ENCODE measurements at regions not wholly inside any gene's neighbourhood (a gene's known extent, or its start where the extent isn't known, plus 50 kb on each side); places are given as distances from the start of the nearest gene placed in this dataset.
A peak's percentile ranks its signal among the peaks of the same experiment; 100 is the strongest.

- H3K9me3 ChIP-seq (ENCODE audit: control insufficient read depth, insufficient read depth, low read length) = no peaks in the 10 kb centered on the region
- H3K4me1 ChIP-seq (ENCODE audit: control insufficient read depth, insufficient read depth, low read length) = peaks cover 7% of the 10 kb centered on the region; the same call in 1 of the 2 replicates
- H3K4me3 ChIP-seq (ENCODE audit: low read depth, low read length) = no peak overlapping the region
- H3K27me3 ChIP-seq (ENCODE audit: control insufficient read depth, insufficient read depth, low read length) = no peaks in the 10 kb centered on the region
- no peaks in the 10 kb centered on the region for H3K36me3 ChIP-seq (ENCODE audit: control insufficient read depth, insufficient read depth, low read length)
- H3K9ac ChIP-seq (ENCODE audit: low read depth, low read length) = no peak overlapping the region
- no peak overlapping the region for H3K27ac ChIP-seq (ENCODE audit: low read depth, low read length)
Measured at GRCh38 chr9:90457386-90458190, 185.0 kb downstream of the DIRAS2 start.

GRCh38 chr9:90458485-90458884, 184.1 kb downstream of the DIRAS2 start:
- Histone ChIP-seq H3K9ac (ENCODE audit: low read depth, low read length) (no peak overlapping the region), H3K4me3 (ENCODE audit: low read depth, low read length) (no peak overlapping the region), H3K27ac (ENCODE audit: low read depth, low read length) (no peak overlapping the region), H3K27me3 (ENCODE audit: control insufficient read depth, insufficient read depth, low read length) (no peaks in the 10 kb centered on the region), H3K9me3 (ENCODE audit: control insufficient read depth, insufficient read depth, low read length) (no peaks in the 10 kb centered on the region), H3K4me1 (ENCODE audit: control insufficient read depth, insufficient read depth, low read length) (peaks cover 7% of the 10 kb centered on the region; the same call in 1 of the 2 replicates), H3K36me3 (ENCODE audit: control insufficient read depth, insufficient read depth, low read length) (no peaks in the 10 kb centered on the region)

- no peaks in the 10 kb centered on the region for H3K36me3 ChIP-seq (ENCODE audit: control insufficient read depth, insufficient read depth, low read length)
- H3K9ac ChIP-seq (ENCODE audit: low read depth, low read length) = no peak overlapping the region
- no peaks in the 10 kb centered on the region for H3K9me3 ChIP-seq (ENCODE audit: control insufficient read depth, insufficient read depth, low read length)
- no peak overlapping the region for H3K27ac ChIP-seq (ENCODE audit: low read depth, low read length)
- no peak overlapping the region for H3K4me3 ChIP-seq (ENCODE audit: low read depth, low read length)
- peaks cover 7% of the 10 kb centered on the region; the same call in 1 of the 2 replicates for H3K4me1 ChIP-seq (ENCODE audit: control insufficient read depth, insufficient read depth, low read length)
- no peaks in the 10 kb centered on the region for H3K27me3 ChIP-seq (ENCODE audit: control insufficient read depth, insufficient read depth, low read length)
Measured at GRCh38 chr9:90459321-90459720, 183.3 kb downstream of the DIRAS2 start.

GRCh38 chr9:90460220-90460619, 182.4 kb downstream of the DIRAS2 start:
- Histone ChIP-seq H3K9me3 (ENCODE audit: control insufficient read depth, insufficient read depth, low read length) (no peaks in the 10 kb centered on the region), H3K36me3 (ENCODE audit: control insufficient read depth, insufficient read depth, low read length) (no peaks in the 10 kb centered on the region), H3K9ac (ENCODE audit: low read depth, low read length) (no peak overlapping the region), H3K27me3 (ENCODE audit: control insufficient read depth, insufficient read depth, low read length) (no peaks in the 10 kb centered on the region), H3K4me1 (ENCODE audit: control insufficient read depth, insufficient read depth, low read length) (peaks cover 7% of the 10 kb centered on the region; the same call in 1 of the 2 replicates), H3K4me3 (ENCODE audit: low read depth, low read length) (no peak overlapping the region; the same call in 1 of the 2 replicates), H3K27ac (ENCODE audit: low read depth, low read length) (no peak overlapping the region)

GRCh38 chr9:90464978-90465377, 177.6 kb downstream of the DIRAS2 start:
- H3K4me3 ChIP-seq (ENCODE audit: low read depth, low read length) = no peak overlapping the region
- no peaks in the 10 kb centered on the region for H3K27me3 ChIP-seq (ENCODE audit: control insufficient read depth, insufficient read depth, low read length)
- H3K36me3 ChIP-seq (ENCODE audit: control insufficient read depth, insufficient read depth, low read length) = no peaks in the 10 kb centered on the region
- no peaks in the 10 kb centered on the region for H3K9me3 ChIP-seq (ENCODE audit: control insufficient read depth, insufficient read depth, low read length)
- no peak overlapping the region for H3K27ac ChIP-seq (ENCODE audit: low read depth, low read length)
- H3K4me1 ChIP-seq (ENCODE audit: control insufficient read depth, insufficient read depth, low read length) = peaks cover 5% of the 10 kb centered on the region; the same call in 1 of the 2 replicates
- H3K9ac ChIP-seq (ENCODE audit: low read depth, low read length) = no peak overlapping the region

- no peaks in the 10 kb centered on the region for H3K9me3 ChIP-seq (ENCODE audit: control insufficient read depth, insufficient read depth, low read length)
- H3K27ac ChIP-seq (ENCODE audit: low read depth, low read length) = no peak overlapping the region
- no peaks in the 10 kb centered on the region for H3K27me3 ChIP-seq (ENCODE audit: control insufficient read depth, insufficient read depth, low read length)
- H3K4me1 ChIP-seq (ENCODE audit: control insufficient read depth, insufficient read depth, low read length) = no peaks in the 10 kb centered on the region
- no peak overlapping the region for H3K9ac ChIP-seq (ENCODE audit: low read depth, low read length)
- no peak overlapping the region for H3K4me3 ChIP-seq (ENCODE audit: low read depth, low read length)
- H3K36me3 ChIP-seq (ENCODE audit: control insufficient read depth, insufficient read depth, low read length) = no peaks in the 10 kb centered on the region
Measured at GRCh38 chr9:90466441-90466840, 176.2 kb downstream of the DIRAS2 start.

- H3K27ac ChIP-seq (ENCODE audit: low read depth, low read length) = no peak overlapping the region
- no peaks in the 10 kb centered on the region for H3K27me3 ChIP-seq (ENCODE audit: control insufficient read depth, insufficient read depth, low read length)
- H3K4me3 ChIP-seq (ENCODE audit: low read depth, low read length) = no peak overlapping the region
- H3K4me1 ChIP-seq (ENCODE audit: control insufficient read depth, insufficient read depth, low read length) = 0 out of 2 replicates have a peak, but pooled peaks cover 3% of the 10 kb centered on the region
- H3K9ac ChIP-seq (ENCODE audit: low read depth, low read length) = no peak overlapping the region
- no peaks in the 10 kb centered on the region for H3K9me3 ChIP-seq (ENCODE audit: control insufficient read depth, insufficient read depth, low read length)
- no peaks in the 10 kb centered on the region for H3K36me3 ChIP-seq (ENCODE audit: control insufficient read depth, insufficient read depth, low read length)
Measured at GRCh38 chr9:90469435-90469834, 173.2 kb downstream of the DIRAS2 start.

- Histone ChIP-seq H3K27ac (ENCODE audit: low read depth, low read length) (no peak overlapping the region), H3K4me3 (ENCODE audit: low read depth, low read length) (no peak overlapping the region), H3K36me3 (ENCODE audit: control insufficient read depth, insufficient read depth, low read length) (no peaks in the 10 kb centered on the region), H3K9me3 (ENCODE audit: control insufficient read depth, insufficient read depth, low read length) (no peaks in the 10 kb centered on the region), H3K27me3 (ENCODE audit: control insufficient read depth, insufficient read depth, low read length) (no peaks in the 10 kb centered on the region), H3K4me1 (ENCODE audit: control insufficient read depth, insufficient read depth, low read length) (0 out of 2 replicates have a peak, but pooled peaks cover 4% of the 10 kb centered on the region), H3K9ac (ENCODE audit: low read depth, low read length) (no peak overlapping the region)
Measured at GRCh38 chr9:90469865-90470387, 172.7 kb downstream of the DIRAS2 start.

- 0 out of 2 replicates have a peak, but pooled peaks cover 4% of the 10 kb centered on the region for H3K4me1 ChIP-seq (ENCODE audit: control insufficient read depth, insufficient read depth, low read length)
- no peak overlapping the region for H3K4me3 ChIP-seq (ENCODE audit: low read depth, low read length)
- no peaks in the 10 kb centered on the region for H3K9me3 ChIP-seq (ENCODE audit: control insufficient read depth, insufficient read depth, low read length)
- H3K9ac ChIP-seq (ENCODE audit: low read depth, low read length) = no peak overlapping the region
- H3K27me3 ChIP-seq (ENCODE audit: control insufficient read depth, insufficient read depth, low read length) = no peaks in the 10 kb centered on the region
- H3K36me3 ChIP-seq (ENCODE audit: control insufficient read depth, insufficient read depth, low read length) = no peaks in the 10 kb centered on the region
- no peak overlapping the region for H3K27ac ChIP-seq (ENCODE audit: low read depth, low read length)
Measured at GRCh38 chr9:90476058-90476457, 166.6 kb downstream of the DIRAS2 start.

- no peaks in the 10 kb centered on the region for H3K9me3 ChIP-seq (ENCODE audit: control insufficient read depth, insufficient read depth, low read length)
- H3K27me3 ChIP-seq (ENCODE audit: control insufficient read depth, insufficient read depth, low read length) = no peaks in the 10 kb centered on the region
- H3K27ac ChIP-seq (ENCODE audit: low read depth, low read length) = no peak overlapping the region
- no peaks in the 10 kb centered on the region for H3K36me3 ChIP-seq (ENCODE audit: control insufficient read depth, insufficient read depth, low read length)
- H3K4me3 ChIP-seq (ENCODE audit: low read depth, low read length) = no peak overlapping the region
- 0 out of 2 replicates have a peak, but pooled peaks cover 4% of the 10 kb centered on the region for H3K4me1 ChIP-seq (ENCODE audit: control insufficient read depth, insufficient read depth, low read length)
- no peak overlapping the region for H3K9ac ChIP-seq (ENCODE audit: low read depth, low read length)
Measured at GRCh38 chr9:90477535-90477934, 165.1 kb downstream of the DIRAS2 start.

- Histone ChIP-seq H3K9ac (ENCODE audit: low read depth, low read length) (no peak overlapping the region), H3K9me3 (ENCODE audit: control insufficient read depth, insufficient read depth, low read length) (no peaks in the 10 kb centered on the region), H3K36me3 (ENCODE audit: control insufficient read depth, insufficient read depth, low read length) (no peaks in the 10 kb centered on the region), H3K4me3 (ENCODE audit: low read depth, low read length) (no peak overlapping the region), H3K27ac (ENCODE audit: low read depth, low read length) (peak overlapping the region; percentile 54), H3K27me3 (ENCODE audit: control insufficient read depth, insufficient read depth, low read length) (no peaks in the 10 kb centered on the region), H3K4me1 (ENCODE audit: control insufficient read depth, insufficient read depth, low read length) (0 out of 2 replicates have a peak, but pooled peaks cover 4% of the 10 kb centered on the region)
Measured at GRCh38 chr9:90478821-90479220, 163.8 kb downstream of the DIRAS2 start.
